ENCODE measurements at regions not wholly inside any gene's neighbourhood (a gene's known extent, or its start where the extent isn't known, plus 50 kb on each side); places are given as distances from the start of the nearest gene placed in this dataset.

DNA sequence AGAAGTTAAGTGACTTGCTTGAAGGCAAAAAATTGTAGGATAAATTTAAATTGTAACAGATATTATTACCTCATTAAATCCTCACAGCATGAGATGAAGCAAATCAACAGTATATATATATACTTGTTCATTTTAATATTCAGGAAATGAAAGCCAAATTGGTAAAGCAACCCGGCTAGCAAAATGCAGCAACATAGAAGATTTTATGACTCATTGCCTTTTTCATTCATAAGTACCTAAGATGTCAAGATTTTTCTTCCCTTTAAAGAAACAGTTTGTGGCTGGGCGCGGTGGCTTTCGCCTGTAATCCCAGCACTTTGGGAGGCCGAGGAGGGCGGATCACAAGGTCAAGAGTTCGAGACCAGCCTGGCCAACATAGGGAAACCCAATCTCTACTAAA lies 190.5 kb upstream of the NRIP1 start:
- TF ChIP-seq, protein P1, sequence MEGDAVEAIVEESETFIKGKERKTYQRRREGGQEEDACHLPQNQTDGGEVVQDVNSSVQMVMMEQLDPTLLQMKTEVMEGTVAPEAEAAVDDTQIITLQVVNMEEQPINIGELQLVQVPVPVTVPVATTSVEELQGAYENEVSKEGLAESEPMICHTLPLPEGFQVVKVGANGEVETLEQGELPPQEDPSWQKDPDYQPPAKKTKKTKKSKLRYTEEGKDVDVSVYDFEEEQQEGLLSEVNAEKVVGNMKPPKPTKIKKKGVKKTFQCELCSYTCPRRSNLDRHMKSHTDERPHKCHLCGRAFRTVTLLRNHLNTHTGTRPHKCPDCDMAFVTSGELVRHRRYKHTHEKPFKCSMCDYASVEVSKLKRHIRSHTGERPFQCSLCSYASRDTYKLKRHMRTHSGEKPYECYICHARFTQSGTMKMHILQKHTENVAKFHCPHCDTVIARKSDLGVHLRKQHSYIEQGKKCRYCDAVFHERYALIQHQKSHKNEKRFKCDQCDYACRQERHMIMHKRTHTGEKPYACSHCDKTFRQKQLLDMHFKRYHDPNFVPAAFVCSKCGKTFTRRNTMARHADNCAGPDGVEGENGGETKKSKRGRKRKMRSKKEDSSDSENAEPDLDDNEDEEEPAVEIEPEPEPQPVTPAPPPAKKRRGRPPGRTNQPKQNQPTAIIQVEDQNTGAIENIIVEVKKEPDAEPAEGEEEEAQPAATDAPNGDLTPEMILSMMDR (IDR thresholded peaks at IDR 0.05), result no peak
- TF ChIP-seq POLR2AphosphoS5 (IDR thresholded peaks at IDR 0.05), result no peak

Data from esophagus muscularis mucosa (tissue), 3 donors.